ENCODE measurements at regions not wholly inside any gene's neighbourhood (a gene's known extent, or its start where the extent isn't known, plus 50 kb on each side); places are given as distances from the start of the nearest gene placed in this dataset.

- intact Hi-C loops (cut with DNase I; ENCODE audit: low total_unique reads), result no loop called here
These were observed 719.7 kb upstream of the TBX3 start for GRCh38 chr12:115403689-115404088.

GRCh38 chr12:115403253-115403652 lies 719.3 kb upstream of the TBX3 start:
- Histone ChIP-seq H3K27ac (no peak overlapping the region), H3K27me3 (no peaks in the 10 kb centered on the region), H3K9me3 (no peaks in the 10 kb centered on the region), H3K4me1 (no peaks in the 10 kb centered on the region), H3K36me3 (no peaks in the 10 kb centered on the region), H3K4me3 (no peak overlapping the region)
- TF ChIP-seq POLR2A (IDR thresholded peaks at IDR 0.05) (no peak), POLR2AphosphoS5 (IDR thresholded peaks at IDR 0.05) (no peak)
- TF ChIP-seq, protein P1, sequence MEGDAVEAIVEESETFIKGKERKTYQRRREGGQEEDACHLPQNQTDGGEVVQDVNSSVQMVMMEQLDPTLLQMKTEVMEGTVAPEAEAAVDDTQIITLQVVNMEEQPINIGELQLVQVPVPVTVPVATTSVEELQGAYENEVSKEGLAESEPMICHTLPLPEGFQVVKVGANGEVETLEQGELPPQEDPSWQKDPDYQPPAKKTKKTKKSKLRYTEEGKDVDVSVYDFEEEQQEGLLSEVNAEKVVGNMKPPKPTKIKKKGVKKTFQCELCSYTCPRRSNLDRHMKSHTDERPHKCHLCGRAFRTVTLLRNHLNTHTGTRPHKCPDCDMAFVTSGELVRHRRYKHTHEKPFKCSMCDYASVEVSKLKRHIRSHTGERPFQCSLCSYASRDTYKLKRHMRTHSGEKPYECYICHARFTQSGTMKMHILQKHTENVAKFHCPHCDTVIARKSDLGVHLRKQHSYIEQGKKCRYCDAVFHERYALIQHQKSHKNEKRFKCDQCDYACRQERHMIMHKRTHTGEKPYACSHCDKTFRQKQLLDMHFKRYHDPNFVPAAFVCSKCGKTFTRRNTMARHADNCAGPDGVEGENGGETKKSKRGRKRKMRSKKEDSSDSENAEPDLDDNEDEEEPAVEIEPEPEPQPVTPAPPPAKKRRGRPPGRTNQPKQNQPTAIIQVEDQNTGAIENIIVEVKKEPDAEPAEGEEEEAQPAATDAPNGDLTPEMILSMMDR (IDR thresholded peaks at IDR 0.05), result no peak
- intact Hi-C loops (cut with DNase I; ENCODE audit: low total_unique reads), result no loop called here
- no peak for DNase-seq (ENCODE audit: low spot score in 2 of 2)

More at GRCh38 chr12:115403689-115404088, 719.7 kb upstream of the TBX3 start:
- no peak for TF ChIP-seq POLR2AphosphoS5 (IDR thresholded peaks at IDR 0.05)
- TF ChIP-seq POLR2A (IDR thresholded peaks at IDR 0.05), result no peak
- TF ChIP-seq, protein P1 (IDR thresholded peaks at IDR 0.05), result no peak
- no peaks in the 10 kb centered on the region for H3K4me1 ChIP-seq
- no peaks in the 10 kb centered on the region for H3K36me3 ChIP-seq
- no peak for DNase-seq (ENCODE audit: low spot score in 2 of 2)
- no peaks in the 10 kb centered on the region for H3K9me3 ChIP-seq
- no peaks in the 10 kb centered on the region for H3K27me3 ChIP-seq
- no peak overlapping the region for H3K27ac ChIP-seq
- H3K4me3 ChIP-seq, result no peak overlapping the region

- no peaks in the 10 kb centered on the region for H3K4me1 ChIP-seq
- H3K36me3 ChIP-seq, result no peaks in the 10 kb centered on the region
- intact Hi-C loops (cut with DNase I; ENCODE audit: low total_unique reads), result no loop called here
- H3K27me3 ChIP-seq, result no peaks in the 10 kb centered on the region
- DNase-seq (ENCODE audit: low spot score in 2 of 2), result no peak
- TF ChIP-seq POLR2A (IDR thresholded peaks at IDR 0.05), result no peak
- TF ChIP-seq, protein P1 (IDR thresholded peaks at IDR 0.05), result no peak
- TF ChIP-seq POLR2AphosphoS5 (IDR thresholded peaks at IDR 0.05), result no peak
- no peak overlapping the region for H3K27ac ChIP-seq
- no peak overlapping the region for H3K4me3 ChIP-seq
- no peaks in the 10 kb centered on the region for H3K9me3 ChIP-seq
These were observed 718.6 kb upstream of the TBX3 start for GRCh38 chr12:115402443-115403180.

DNA sequence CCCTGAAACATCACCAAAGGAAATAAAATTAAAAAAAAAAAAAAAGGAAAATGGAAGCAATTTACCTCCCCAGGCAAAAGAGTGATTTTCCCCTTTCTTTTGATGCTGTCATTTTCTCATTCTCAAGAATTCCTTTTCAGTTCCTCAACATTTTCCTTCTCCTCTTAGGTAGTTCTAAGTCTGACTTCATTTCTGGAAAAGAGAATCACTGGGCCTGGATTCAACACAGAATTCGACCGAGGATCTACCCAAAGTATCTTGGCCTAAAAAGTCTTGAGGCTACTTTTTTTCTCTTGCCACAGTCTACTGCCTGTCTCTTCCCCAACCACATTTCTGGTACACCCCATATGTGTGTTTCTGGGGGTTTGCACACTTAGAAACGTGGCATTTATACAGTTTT lies 717.8 kb upstream of the TBX3 start:
- no peak for DNase-seq (ENCODE audit: low spot score in 2 of 2)
- H3K27ac ChIP-seq, result no peak overlapping the region
- no peaks in the 10 kb centered on the region for H3K4me1 ChIP-seq
- H3K27me3 ChIP-seq, result no peaks in the 10 kb centered on the region
- H3K4me3 ChIP-seq, result no peak overlapping the region
- no peak for TF ChIP-seq POLR2A (IDR thresholded peaks at IDR 0.05)
- TF ChIP-seq, protein P1 (IDR thresholded peaks at IDR 0.05), result no peak
- no peak for TF ChIP-seq POLR2AphosphoS5 (IDR thresholded peaks at IDR 0.05)
- peaks cover 2 to 4% of the 10 kb centered on the region in 2 donors for H3K9me3 ChIP-seq
- intact Hi-C loops (cut with DNase I; ENCODE audit: low total_unique reads), result no loop called here
- no peaks in the 10 kb centered on the region for H3K36me3 ChIP-seq

DNA sequence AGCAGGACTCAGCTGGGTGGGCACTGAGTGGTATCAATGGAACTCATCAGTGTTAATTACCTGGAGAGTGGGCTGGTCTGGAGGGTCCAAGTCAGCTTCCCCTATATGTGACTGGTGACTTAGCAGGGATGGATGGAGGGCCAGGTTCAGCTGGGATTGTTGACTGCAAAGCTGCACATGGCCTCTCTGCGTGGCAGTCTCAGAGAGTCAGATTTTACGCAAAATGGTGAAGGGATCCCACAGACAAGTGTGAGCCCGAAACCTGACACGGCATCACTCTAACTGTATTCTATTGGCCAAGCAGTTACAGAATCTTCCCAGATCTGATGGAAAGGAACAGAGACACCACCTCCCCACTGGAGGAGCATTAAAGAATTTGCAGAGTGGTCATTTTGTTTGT lies 716.0 kb upstream of the TBX3 start:
- Histone ChIP-seq H3K4me3 (no peak overlapping the region), H3K9me3 (peaks cover 5 to 11% of the 10 kb centered on the region in 2 donors), H3K27me3 (no peaks in the 10 kb centered on the region), H3K4me1 (no peaks in the 10 kb centered on the region), H3K27ac (no peak overlapping the region), H3K36me3 (no peaks in the 10 kb centered on the region)
- TF ChIP-seq POLR2AphosphoS5 (IDR thresholded peaks at IDR 0.05), result no peak
- TF ChIP-seq, protein P1 (IDR thresholded peaks at IDR 0.05), result no peak
- DNase-seq (ENCODE audit: low spot score in 2 of 2), result no peak
- intact Hi-C loops (cut with DNase I; ENCODE audit: low total_unique reads), result no loop called here
